ENCODE measurements at regions not wholly inside any gene's neighbourhood (a gene's known extent, or its start where the extent isn't known, plus 50 kb on each side); places are given as distances from the start of the nearest gene placed in this dataset.

DNA sequence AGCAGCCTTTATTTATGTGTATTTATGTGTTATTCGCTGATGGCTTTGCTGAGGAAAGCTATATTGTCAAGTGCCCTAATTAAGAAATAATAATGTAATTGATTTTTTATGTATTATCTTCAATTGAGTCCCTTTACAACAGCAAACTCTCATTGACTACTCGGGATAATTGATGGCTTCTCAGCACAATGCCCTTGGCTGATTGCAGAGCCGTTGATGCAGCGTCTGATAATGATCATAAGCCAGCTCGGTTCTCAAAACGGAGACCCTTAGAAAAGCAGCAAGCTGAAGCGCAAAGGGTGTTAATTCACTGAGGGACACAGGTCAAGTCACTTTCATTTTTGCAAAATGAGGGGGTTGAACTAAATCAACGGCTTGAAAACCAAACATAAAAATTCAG lies 357.1 kb upstream of the KCNH8 start:
- no peak overlapping the region for H3K4me3 ChIP-seq (replicated peaks in 1 of 2; ENCODE audit: low read depth in 2 of 2, low read length in 2 of 2)
- TF ChIP-seq, protein P1, sequence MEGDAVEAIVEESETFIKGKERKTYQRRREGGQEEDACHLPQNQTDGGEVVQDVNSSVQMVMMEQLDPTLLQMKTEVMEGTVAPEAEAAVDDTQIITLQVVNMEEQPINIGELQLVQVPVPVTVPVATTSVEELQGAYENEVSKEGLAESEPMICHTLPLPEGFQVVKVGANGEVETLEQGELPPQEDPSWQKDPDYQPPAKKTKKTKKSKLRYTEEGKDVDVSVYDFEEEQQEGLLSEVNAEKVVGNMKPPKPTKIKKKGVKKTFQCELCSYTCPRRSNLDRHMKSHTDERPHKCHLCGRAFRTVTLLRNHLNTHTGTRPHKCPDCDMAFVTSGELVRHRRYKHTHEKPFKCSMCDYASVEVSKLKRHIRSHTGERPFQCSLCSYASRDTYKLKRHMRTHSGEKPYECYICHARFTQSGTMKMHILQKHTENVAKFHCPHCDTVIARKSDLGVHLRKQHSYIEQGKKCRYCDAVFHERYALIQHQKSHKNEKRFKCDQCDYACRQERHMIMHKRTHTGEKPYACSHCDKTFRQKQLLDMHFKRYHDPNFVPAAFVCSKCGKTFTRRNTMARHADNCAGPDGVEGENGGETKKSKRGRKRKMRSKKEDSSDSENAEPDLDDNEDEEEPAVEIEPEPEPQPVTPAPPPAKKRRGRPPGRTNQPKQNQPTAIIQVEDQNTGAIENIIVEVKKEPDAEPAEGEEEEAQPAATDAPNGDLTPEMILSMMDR (IDR thresholded peaks at IDR 0.05; ENCODE audit: low read depth, low read length) = no peak
- DNase-seq (ENCODE audit: low read depth in 2 of 2) = no peak

DNA sequence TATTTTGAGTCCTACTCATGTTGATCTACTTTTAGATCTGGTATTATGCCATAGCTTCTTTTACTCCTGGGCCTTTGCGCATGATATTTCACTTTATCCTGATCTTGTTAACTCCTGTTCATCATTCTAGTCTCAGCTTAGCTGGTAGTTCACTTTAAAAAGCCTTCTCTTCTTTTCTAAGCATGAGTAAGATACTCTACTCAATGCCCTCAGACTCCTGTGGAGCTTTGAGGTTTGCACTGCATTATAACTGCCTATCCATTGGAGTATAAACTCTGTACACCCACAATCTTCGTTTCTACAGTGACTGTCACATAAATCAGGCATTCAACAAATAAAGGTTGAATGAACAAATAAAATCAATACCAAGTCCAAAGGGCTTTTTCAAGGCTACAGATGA lies 357.9 kb upstream of the KCNH8 start:
- no peak overlapping the region for H3K4me3 ChIP-seq (replicated peaks in 1 of 2; ENCODE audit: low read depth in 2 of 2, low read length in 2 of 2)
- DNase-seq (ENCODE audit: low read depth in 2 of 2) = no peak
- TF ChIP-seq, protein P1 (IDR thresholded peaks at IDR 0.05; ENCODE audit: low read depth, low read length) = no peak

DNA sequence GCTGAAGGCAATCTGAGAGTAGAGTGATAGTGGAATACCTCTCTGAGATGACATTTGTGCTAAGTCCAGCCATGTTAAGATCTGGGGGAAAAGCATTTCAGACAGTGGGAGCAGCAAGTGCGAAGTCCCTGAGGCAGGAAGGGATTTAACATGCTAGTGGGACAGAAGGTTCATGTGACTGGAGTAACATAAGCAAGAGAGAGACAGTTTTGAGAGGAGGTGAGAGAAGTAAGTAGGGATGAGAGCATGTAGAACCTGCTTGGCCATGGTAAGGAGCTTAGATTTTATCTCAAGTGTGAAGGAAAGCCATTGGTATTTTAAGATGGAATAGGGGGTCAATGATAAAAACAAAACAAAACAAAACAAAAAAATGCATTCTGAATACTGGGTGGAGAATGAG lies 358.6 kb upstream of the KCNH8 start:
- no peak overlapping the region for H3K4me3 ChIP-seq (replicated peaks in 1 of 2; ENCODE audit: low read depth in 2 of 2, low read length in 2 of 2)
- no peak for DNase-seq (ENCODE audit: low read depth in 2 of 2)
- TF ChIP-seq, protein P1 (IDR thresholded peaks at IDR 0.05; ENCODE audit: low read depth, low read length) = no peak

DNA sequence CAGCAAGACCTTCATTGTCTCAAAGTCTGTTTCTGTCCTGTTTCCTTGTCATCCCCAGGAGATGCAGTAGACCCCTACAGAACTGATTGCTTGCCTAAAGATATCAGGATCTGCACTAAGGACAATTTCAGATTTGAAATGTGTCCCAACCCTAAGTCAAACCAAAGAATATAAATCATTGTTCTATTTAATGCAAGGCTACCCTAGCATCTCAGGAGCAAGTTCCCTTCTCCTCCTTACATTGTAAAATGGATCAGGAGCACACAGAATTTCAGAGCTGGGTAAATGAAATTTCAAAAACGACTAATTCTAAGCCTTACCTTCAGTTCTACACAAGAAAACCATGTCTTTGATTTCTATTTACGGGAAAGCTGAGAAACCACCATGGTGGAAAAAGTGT lies 360.9 kb upstream of the KCNH8 start:
- no peak for DNase-seq (ENCODE audit: low read depth in 2 of 2)
- TF ChIP-seq, protein P1 (IDR thresholded peaks at IDR 0.05; ENCODE audit: low read depth, low read length) = no peak
- H3K4me3 ChIP-seq (replicated peaks in 1 of 2; ENCODE audit: low read depth in 2 of 2, low read length in 2 of 2) = no peak overlapping the region

DNA sequence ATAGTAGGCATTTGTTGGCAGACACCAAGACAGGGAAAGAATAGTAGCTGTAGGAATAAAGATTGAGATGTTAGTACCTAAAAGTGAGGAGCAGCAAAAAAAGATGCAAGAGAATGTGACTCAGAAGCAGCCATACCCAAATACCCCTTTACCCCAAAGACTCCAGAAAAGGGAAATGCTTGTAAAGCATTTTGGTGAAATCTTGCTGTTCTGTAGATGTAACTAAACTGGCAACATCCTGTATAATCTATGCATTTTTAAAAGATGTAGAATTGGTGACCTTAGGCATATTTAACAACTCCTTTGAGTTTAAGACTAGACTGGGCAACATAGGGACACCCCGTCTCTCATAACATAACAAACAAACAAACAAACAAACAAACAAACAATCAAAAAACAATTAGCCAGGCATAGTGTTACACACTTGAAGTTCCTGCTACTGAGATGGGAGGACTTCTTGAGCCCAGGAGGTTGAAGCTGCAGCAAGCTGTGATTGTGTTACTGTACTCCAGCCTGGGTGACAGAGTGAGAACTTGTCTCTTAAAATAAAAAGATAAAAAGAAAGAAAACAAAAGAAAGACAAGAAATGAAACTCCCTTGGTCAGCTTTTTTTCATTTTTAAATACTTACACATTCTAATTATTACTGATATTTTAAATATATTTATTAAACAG lies 361.5 kb upstream of the KCNH8 start:
- DNase-seq (ENCODE audit: low read depth in 2 of 2) = no peak
- no peak overlapping the region for H3K4me3 ChIP-seq (replicated peaks in 1 of 2; ENCODE audit: low read depth in 2 of 2, low read length in 2 of 2)
- TF ChIP-seq, protein P1 (IDR thresholded peaks at IDR 0.05; ENCODE audit: low read depth, low read length) = no peak

DNA sequence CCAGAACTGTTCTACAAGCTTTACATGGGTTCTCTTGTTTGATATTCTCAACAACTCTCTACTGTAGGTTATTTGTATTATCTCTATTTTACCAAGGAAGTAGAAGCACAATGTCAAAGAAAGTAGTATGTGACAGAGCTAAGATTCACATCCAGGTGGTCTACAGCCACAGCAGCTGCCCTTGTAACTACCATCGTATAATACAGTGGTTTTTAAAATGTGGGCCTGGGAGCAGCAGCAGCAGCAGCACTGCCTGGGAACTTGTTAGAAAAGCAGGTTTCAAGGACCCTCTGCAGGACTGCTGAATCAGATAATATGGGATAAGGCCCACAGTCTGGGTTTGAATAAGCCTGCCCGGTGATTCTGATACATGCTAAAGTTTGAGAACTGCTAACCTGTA lies 357.1 kb upstream of the SATB1 start:
- no peak for DNase-seq (ENCODE audit: low read depth in 2 of 2)
- no peak overlapping the region for H3K4me3 ChIP-seq (replicated peaks in 1 of 2; ENCODE audit: low read depth in 2 of 2, low read length in 2 of 2)
- TF ChIP-seq, protein P1 (IDR thresholded peaks at IDR 0.05; ENCODE audit: low read depth, low read length) = no peak

DNA sequence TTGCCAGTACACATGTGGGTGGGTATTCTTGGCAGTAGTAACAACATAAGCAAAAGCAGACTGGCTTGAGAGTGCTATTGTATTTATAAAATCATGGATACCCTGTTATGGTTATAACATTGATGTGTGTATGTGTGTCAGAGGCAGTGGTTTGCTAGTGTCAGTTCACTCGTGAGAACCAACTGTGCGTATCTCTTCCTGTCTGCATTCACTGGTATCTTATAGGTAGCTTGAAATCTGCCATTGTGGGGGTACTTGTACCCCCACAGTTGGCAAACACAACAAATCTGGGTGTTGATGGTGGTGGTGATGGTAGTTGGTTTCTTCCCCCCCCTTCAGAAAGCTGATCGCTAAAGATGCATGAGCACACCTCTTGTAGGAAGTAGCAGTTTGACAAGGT lies 355.8 kb upstream of the SATB1 start:
- H3K4me3 ChIP-seq (replicated peaks in 1 of 2; ENCODE audit: low read depth in 2 of 2, low read length in 2 of 2) = no peak overlapping the region
- no peak for DNase-seq (ENCODE audit: low read depth in 2 of 2)
- TF ChIP-seq, protein P1 (IDR thresholded peaks at IDR 0.05; ENCODE audit: low read depth, low read length) = no peak
